Vagina (tissue), 2 donors: ENCODE measurements at regions not wholly inside any gene's neighbourhood (a gene's known extent, or its start where the extent isn't known, plus 50 kb on each side); places are given as distances from the start of the nearest gene placed in this dataset.

Source experiments
- CTCF ChIP-seq, 3 experiments: fragments of 450-650 bp in 2 of 3; fragments of 200-600 bp in 1 of 3; sonication (generic) in 1 of 3; IDR thresholded peaks; one replicate each; pipeline ENCODE4 v1.5.1; 2017 to 2019; ENCODE audit warnings: antibody characterized with exemption in 3 of 3, mild to moderate bottlenecking in 2 of 3, moderate library complexity in 2 of 3
- POLR2A ChIP-seq, 2 donors: fragments of 450-650 bp; IDR thresholded peaks; one replicate each; pipeline ENCODE4 v1.6.1; 2017; ENCODE audit warnings: antibody characterized with exemption in 2 of 2, mild to moderate bottlenecking in 2 of 2, moderate library complexity in 2 of 2

- no peak for TF ChIP-seq POLR2A (IDR thresholded peaks at IDR 0.05)
- no peak for TF ChIP-seq CTCF (IDR thresholded peaks at IDR 0.05)
Observed at GRCh38 chr3:96548073-96548472, 266.3 kb upstream of the EPHA6 start.
